Ovary (tissue), 3 donors: ENCODE measurements at regions not wholly inside any gene's neighbourhood (a gene's known extent, or its start where the extent isn't known, plus 50 kb on each side); places are given as distances from the start of the nearest gene placed in this dataset.

Source experiments
- CTCF ChIP-seq, 3 donors: fragments of 450-650 bp in 2 of 3; fragments of 200-600 bp in 1 of 3; IDR thresholded peaks; one replicate each; pipeline versions ENCODE4 v1.5.1 to v1.8.0; 2016 to 2022; ENCODE audit warnings: antibody characterized with exemption in 3 of 3, mild to moderate bottlenecking in 1 of 3
- POLR2A ChIP-seq: fragments of 450-650 bp; IDR thresholded peaks from one replicate; pipeline ENCODE4 v1.6.1; 2017; ENCODE audit warnings: antibody characterized with exemption, mild to moderate bottlenecking, moderate library complexity
- donor health status: DM: no; HTN: no; CAD: no.

- TF ChIP-seq POLR2A (no peak), CTCF (IDR thresholded peaks at IDR 0.05) (no peak)
Observed at GRCh38 chr4:152087335-152087734, 326.5 kb upstream of the GATB start.
